ENCODE measurements at regions not wholly inside any gene's neighbourhood (a gene's known extent, or its start where the extent isn't known, plus 50 kb on each side); places are given as distances from the start of the nearest gene placed in this dataset.

DNA sequence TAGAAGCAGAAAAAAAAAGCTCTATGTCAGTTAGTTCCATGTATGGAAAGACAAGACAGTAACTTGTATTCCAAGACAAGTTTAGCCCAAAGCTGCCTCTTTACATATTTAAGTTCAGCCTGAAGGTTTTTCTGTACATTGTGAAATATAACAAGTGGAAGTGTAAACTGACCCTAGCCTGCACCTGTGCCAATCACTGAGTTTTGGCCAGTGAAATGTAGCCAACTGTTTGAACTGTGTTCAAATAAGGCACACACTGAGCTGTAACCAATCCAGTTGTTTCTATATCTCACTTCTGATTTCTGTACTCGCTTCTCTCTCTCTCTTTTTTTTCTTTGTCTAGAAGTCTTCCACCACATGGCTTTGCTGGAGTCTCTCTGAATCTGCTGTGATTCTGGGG is 1227.1 kb downstream of the NCAM2 start:
- Histone ChIP-seq H3K27me3 (no peaks in the 10 kb centered on the region), H3K27ac (no peak overlapping the region), H3K4me1 (no peaks in the 10 kb centered on the region), H3K4me3 (no peak overlapping the region), H3K9me3 (no peaks in the 10 kb centered on the region), H3K36me3 (no peaks in the 10 kb centered on the region)
- TF ChIP-seq, protein P1, sequence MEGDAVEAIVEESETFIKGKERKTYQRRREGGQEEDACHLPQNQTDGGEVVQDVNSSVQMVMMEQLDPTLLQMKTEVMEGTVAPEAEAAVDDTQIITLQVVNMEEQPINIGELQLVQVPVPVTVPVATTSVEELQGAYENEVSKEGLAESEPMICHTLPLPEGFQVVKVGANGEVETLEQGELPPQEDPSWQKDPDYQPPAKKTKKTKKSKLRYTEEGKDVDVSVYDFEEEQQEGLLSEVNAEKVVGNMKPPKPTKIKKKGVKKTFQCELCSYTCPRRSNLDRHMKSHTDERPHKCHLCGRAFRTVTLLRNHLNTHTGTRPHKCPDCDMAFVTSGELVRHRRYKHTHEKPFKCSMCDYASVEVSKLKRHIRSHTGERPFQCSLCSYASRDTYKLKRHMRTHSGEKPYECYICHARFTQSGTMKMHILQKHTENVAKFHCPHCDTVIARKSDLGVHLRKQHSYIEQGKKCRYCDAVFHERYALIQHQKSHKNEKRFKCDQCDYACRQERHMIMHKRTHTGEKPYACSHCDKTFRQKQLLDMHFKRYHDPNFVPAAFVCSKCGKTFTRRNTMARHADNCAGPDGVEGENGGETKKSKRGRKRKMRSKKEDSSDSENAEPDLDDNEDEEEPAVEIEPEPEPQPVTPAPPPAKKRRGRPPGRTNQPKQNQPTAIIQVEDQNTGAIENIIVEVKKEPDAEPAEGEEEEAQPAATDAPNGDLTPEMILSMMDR (IDR thresholded peaks at IDR 0.05) = no peak
- no peak for TF ChIP-seq POLR2A (IDR thresholded peaks at IDR 0.05)
- intact Hi-C loops (cut with DNase I; ENCODE audit: low total_unique reads) = no loop called here
- no peak for DNase-seq

DNA sequence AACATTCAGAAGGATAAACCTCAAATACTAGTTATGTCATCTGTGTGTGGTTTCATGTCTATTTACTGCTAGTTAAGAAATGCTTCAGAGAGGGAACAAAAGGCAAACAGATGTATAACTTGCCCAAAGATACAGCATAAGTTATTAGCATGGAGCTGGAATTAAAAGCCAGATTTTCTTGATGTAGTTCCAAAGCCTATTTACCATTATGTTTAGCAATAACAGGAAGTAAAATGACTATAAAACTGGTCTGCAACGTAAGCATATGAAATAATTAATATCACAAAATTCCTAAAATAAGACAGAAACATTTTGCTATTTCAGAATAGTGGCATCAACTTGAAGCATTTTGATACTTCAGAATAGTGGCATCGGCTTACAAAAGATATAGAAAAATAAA is 1232.8 kb downstream of the NCAM2 start:
- Histone ChIP-seq H3K27ac (no peak overlapping the region), H3K9me3 (no peaks in the 10 kb centered on the region), H3K4me1 (no peaks in the 10 kb centered on the region), H3K36me3 (no peaks in the 10 kb centered on the region), H3K27me3 (no peaks in the 10 kb centered on the region), H3K4me3 (no peak overlapping the region)
- DNase-seq = no peak
- intact Hi-C loops (cut with DNase I; ENCODE audit: low total_unique reads) = no loop called here
- no peak for TF ChIP-seq POLR2A (IDR thresholded peaks at IDR 0.05)
- TF ChIP-seq, protein P1 (IDR thresholded peaks at IDR 0.05) = no peak

GRCh38 chr21:22235866-22236590 is 1237.8 kb downstream of the NCAM2 start:
- TF ChIP-seq POLR2A (IDR thresholded peaks at IDR 0.05) = no peak
- TF ChIP-seq, protein P1 (IDR thresholded peaks at IDR 0.05) = no peak
- intact Hi-C loops (cut with DNase I; ENCODE audit: low total_unique reads) = no loop called here
- no peaks in the 10 kb centered on the region for H3K4me1 ChIP-seq
- H3K27ac ChIP-seq = no peak overlapping the region
- H3K9me3 ChIP-seq = no peaks in the 10 kb centered on the region
- no peaks in the 10 kb centered on the region for H3K27me3 ChIP-seq
- H3K36me3 ChIP-seq = no peaks in the 10 kb centered on the region
- DNase-seq = no peak
- H3K4me3 ChIP-seq = no peak overlapping the region

DNA sequence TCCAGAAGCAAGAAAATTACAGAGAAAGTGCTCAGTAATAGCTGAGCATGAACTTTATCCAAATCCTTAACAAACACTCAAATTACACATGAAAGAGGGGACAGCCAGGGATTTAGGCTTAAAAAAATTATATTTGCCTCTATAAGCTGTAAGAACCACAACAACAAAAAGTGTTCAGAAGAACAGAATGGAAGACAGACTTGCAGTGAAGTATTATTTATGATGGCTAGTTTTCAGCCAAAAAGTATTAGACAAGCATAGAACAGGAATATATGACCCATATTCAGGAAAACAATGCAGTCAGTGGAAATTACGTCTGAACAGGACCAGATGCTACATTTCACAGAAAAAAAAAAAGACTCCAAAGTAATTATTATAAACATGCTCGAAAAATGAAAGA is 1246.3 kb downstream of the NCAM2 start:
- intact Hi-C loops (cut with DNase I; ENCODE audit: low total_unique reads) = no loop called here
- Histone ChIP-seq H3K4me1 (no peaks in the 10 kb centered on the region), H3K4me3 (no peak overlapping the region), H3K27ac (no peak overlapping the region), H3K27me3 (no peaks in the 10 kb centered on the region), H3K9me3 (no peaks in the 10 kb centered on the region), H3K36me3 (no peaks in the 10 kb centered on the region)
- no peak for DNase-seq
- TF ChIP-seq POLR2A (IDR thresholded peaks at IDR 0.05) = no peak
- TF ChIP-seq, protein P1 (IDR thresholded peaks at IDR 0.05) = no peak

DNA sequence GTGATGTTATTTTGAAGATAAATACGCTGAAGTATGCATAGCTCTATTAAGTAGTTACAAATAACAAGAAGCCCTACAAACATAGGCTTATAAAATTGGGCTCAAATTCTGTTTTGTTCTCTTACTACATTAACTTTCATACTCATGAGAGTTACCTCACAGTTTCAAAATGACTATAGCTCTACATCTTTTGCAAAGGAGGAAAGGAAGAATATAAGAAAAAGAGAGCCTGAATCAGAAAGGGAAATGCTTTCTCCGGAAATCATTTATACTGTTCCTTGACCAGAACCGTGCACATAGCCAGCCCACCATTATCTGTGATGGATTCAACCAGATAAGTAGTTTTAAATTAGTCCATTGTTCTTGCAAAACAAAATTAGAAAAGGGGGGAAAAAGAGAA is 1252.1 kb downstream of the NCAM2 start:
- Histone ChIP-seq H3K4me3 (no peak overlapping the region), H3K9me3 (no peaks in the 10 kb centered on the region), H3K36me3 (no peaks in the 10 kb centered on the region), H3K27ac (no peak overlapping the region), H3K4me1 (no peaks in the 10 kb centered on the region), H3K27me3 (no peaks in the 10 kb centered on the region)
- no peak for DNase-seq
- TF ChIP-seq POLR2A (IDR thresholded peaks at IDR 0.05) = no peak
- TF ChIP-seq, protein P1 (IDR thresholded peaks at IDR 0.05) = no peak
- intact Hi-C loops (cut with DNase I; ENCODE audit: low total_unique reads) = no loop called here

Data from uterus (tissue), 3 donors.